Caco-2 (cell line): ENCODE measurements at regions not wholly inside any gene's neighbourhood (a gene's known extent, or its start where the extent isn't known, plus 50 kb on each side); places are given as distances from the start of the nearest gene placed in this dataset.

Source experiments
- BruUV-seq: library from RNA; stranded (reverse); fragments of 400-500 nt; replicated peaks from 2 replicates; lab custom pipeline; 2021; lab: Mats Ljungman, UMichigan
- CTCF ChIA-PET: fragments of 300-600 bp; sonication (Branson Sonifier 250); formaldehyde crosslinking; loops from one replicate; lab custom pipeline; 2022; ENCODE audit warnings: antibody characterized with exemption; lab: Charles Lee
- POLR2A ChIA-PET: fragments of 300-600 bp; sonication (Branson Sonifier 250); formaldehyde crosslinking; loops from one replicate; lab custom pipeline; 2022; ENCODE audit warnings: antibody characterized with exemption; lab: Charles Lee
- DNase-seq, 2 experiments: peaks; one replicate each; pipeline versions ENCODE4 v3.0.0 to v3.0.0-alpha.2; 2020 to 2022
- H3K27me3 ChIP-seq: replicated peaks from 2 replicates; pipeline ENCODE4 v1.6.0; 2011; ENCODE audit warnings: low read length; ENCODE audit not compliant: control insufficient read depth, insufficient read depth
- H3K36me3 ChIP-seq: 2 replicates; pipeline ENCODE4 v1.5.1; 2011; ENCODE audit warnings: low read length; ENCODE audit not compliant: control insufficient read depth, insufficient read depth
- H3K4me1 ChIP-seq: fragments of 250-450 bp; sonication (Bioruptor Pico); 2 replicates; pipeline ENCODE4 v1.5.1; 2020; ENCODE audit warnings: mild to moderate bottlenecking
- H3K4me3 ChIP-seq: 2 replicates; pipeline ENCODE4 v1.5.1; 2011; ENCODE audit warnings: low read depth, mild to moderate bottlenecking, control low read depth, low read length
- H3K9me3 ChIP-seq: fragments of 250-450 bp; sonication (Bioruptor Pico); 2 replicates; pipeline ENCODE4 v1.5.1; 2020; ENCODE audit warnings: mild to moderate bottlenecking, moderate library complexity
- H3K27ac Mint-ChIP-seq: one replicate; pipeline ENCODE4 v1.8.0; 2022; ENCODE audit warnings: mixed read lengths; ENCODE audit not compliant: unreplicated experiment
- H3K27me3 Mint-ChIP-seq: one replicate; pipeline ENCODE4 v1.8.0; 2022; ENCODE audit warnings: mixed read lengths; ENCODE audit not compliant: insufficient read depth, unreplicated experiment
- H3K36me3 Mint-ChIP-seq: one replicate; pipeline ENCODE4 v1.8.0; 2022; ENCODE audit warnings: mild to moderate bottlenecking, mixed read lengths; ENCODE audit not compliant: insufficient read depth, unreplicated experiment
- H3K4me1 Mint-ChIP-seq: one replicate; pipeline ENCODE4 v1.8.0; 2022; ENCODE audit warnings: low read depth, mixed read lengths; ENCODE audit not compliant: unreplicated experiment
- H3K4me3 Mint-ChIP-seq: one replicate; pipeline ENCODE4 v1.8.0; 2022; ENCODE audit warnings: mild to moderate bottlenecking, moderate library complexity, mixed read lengths; ENCODE audit not compliant: unreplicated experiment
- H3K9me3 Mint-ChIP-seq: one replicate; pipeline ENCODE4 v1.8.0; 2022; ENCODE audit warnings: mixed read lengths; ENCODE audit not compliant: unreplicated experiment
- CTCF ChIP-seq, 2 experiments: fragments of 200-600 bp in 1 of 2; IDR thresholded peaks; 1 replicate in 1 of 2; 2 replicates in 1 of 2; pipeline versions ENCODE4 v1.5.1 to v1.8.0; 2011 to 2022; ENCODE audit warnings: antibody characterized with exemption in 1 of 2, control low read depth in 1 of 2, inconsistent platforms in 1 of 2, low read depth in 1 of 2, low read length in 1 of 2, mild to moderate bottlenecking in 1 of 2, moderate library complexity in 1 of 2; ENCODE audit not compliant: insufficient read depth in 1 of 2, severe bottlenecking in 1 of 2, unreplicated experiment in 1 of 2
- intact Hi-C: fragments of 100-400 bp; cut with micrococcal nuclease; formaldehyde crosslinking; loops from one replicate; pipeline ENCODE4 v1.10.0; 2022; ENCODE audit not compliant: unreplicated experiment

GRCh38 chr2:60324536-60324935, 228.9 kb downstream of the BCL11A start:
- Histone ChIP-seq H3K27me3 (no peaks in the 10 kb centered on the region), H3K36me3 (no peaks in the 10 kb centered on the region; the same call in 1 of the 2 replicates), H3K9me3 (no peaks in the 10 kb centered on the region), H3K4me3 (no peak overlapping the region), H3K4me1 (no peaks in the 10 kb centered on the region)
- H3K27ac Mint-ChIP-seq = no peak overlapping the region
- peaks cover 3% of the 10 kb centered on the region for H3K27me3 Mint-ChIP-seq
- no peak for TF ChIP-seq CTCF (IDR thresholded peaks at IDR 0.05; ENCODE audit: insufficient read depth in 1 of 2, low read depth in 1 of 2, low read length in 1 of 2, severe bottlenecking in 1 of 2, unreplicated experiment in 1 of 2)
- no peaks in the 10 kb centered on the region for H3K36me3 Mint-ChIP-seq
- ChIA-PET POLR2A (no interaction called here), CTCF (no interaction called here)
- DNase-seq = no peak
- no peaks in the 10 kb centered on the region for H3K4me1 Mint-ChIP-seq
- no peak overlapping the region for H3K4me3 Mint-ChIP-seq
- BruUV-seq = no TSS peak
- peaks cover 17% of the 10 kb centered on the region for H3K9me3 Mint-ChIP-seq
- intact Hi-C loops = loop anchor here (5.0 kb wide), 1 partner anchor 228 kb away; the partner anchor contains the start of gene BCL11A

GRCh38 chr2:60321816-60322215, 231.6 kb downstream of the BCL11A start:
- no peaks in the 10 kb centered on the region for H3K9me3 ChIP-seq
- intact Hi-C loops = loop anchor here (5.0 kb wide), 1 partner anchor 230 kb away; the partner anchor contains the start of gene BCL11A
- peaks cover 17% of the 10 kb centered on the region for H3K9me3 Mint-ChIP-seq
- H3K4me1 ChIP-seq = no peaks in the 10 kb centered on the region
- no peak for TF ChIP-seq CTCF (IDR thresholded peaks at IDR 0.05; ENCODE audit: insufficient read depth in 1 of 2, low read depth in 1 of 2, low read length in 1 of 2, severe bottlenecking in 1 of 2, unreplicated experiment in 1 of 2)
- H3K36me3 Mint-ChIP-seq = no peaks in the 10 kb centered on the region
- no TSS peak for BruUV-seq
- no peak overlapping the region for H3K4me3 Mint-ChIP-seq
- peaks cover 3% of the 10 kb centered on the region for H3K27me3 Mint-ChIP-seq
- H3K27me3 ChIP-seq = no peaks in the 10 kb centered on the region
- no peaks in the 10 kb centered on the region; the same call in 1 of the 2 replicates for H3K36me3 ChIP-seq
- H3K27ac Mint-ChIP-seq = no peak overlapping the region
- ChIA-PET CTCF (no interaction called here), POLR2A (no interaction called here)
- H3K4me1 Mint-ChIP-seq = peaks cover 4% of the 10 kb centered on the region
- no peak for DNase-seq
- no peak overlapping the region for H3K4me3 ChIP-seq

- H3K36me3 ChIP-seq = no peaks in the 10 kb centered on the region; the same call in 1 of the 2 replicates
- H3K36me3 Mint-ChIP-seq = no peaks in the 10 kb centered on the region
- H3K27me3 Mint-ChIP-seq = peaks cover 3% of the 10 kb centered on the region
- POLR2A ChIA-PET = no interaction called here
- H3K4me3 Mint-ChIP-seq = no peak overlapping the region
- peaks cover 6% of the 10 kb centered on the region for H3K4me1 Mint-ChIP-seq
- intact Hi-C loops = loop anchor here (5.0 kb wide), 1 partner anchor 232 kb away; the partner anchor contains the start of gene BCL11A
- TF ChIP-seq CTCF (IDR thresholded peaks at IDR 0.05; ENCODE audit: insufficient read depth in 1 of 2, low read depth in 1 of 2, low read length in 1 of 2, severe bottlenecking in 1 of 2, unreplicated experiment in 1 of 2) = no peak
- H3K4me1 ChIP-seq = 0 out of 2 replicates have a peak, but pooled peaks cover 3% of the 10 kb centered on the region
- CTCF ChIA-PET = no interaction called here
- DNase-seq = no peak
- BruUV-seq = no TSS peak
- no peaks in the 10 kb centered on the region for H3K27me3 ChIP-seq
- H3K9me3 Mint-ChIP-seq = peaks cover 6% of the 10 kb centered on the region
- H3K4me3 ChIP-seq = no peak overlapping the region
- no peaks in the 10 kb centered on the region for H3K9me3 ChIP-seq
- no peak overlapping the region for H3K27ac Mint-ChIP-seq
Observed at GRCh38 chr2:60320724-60321123, 232.7 kb downstream of the BCL11A start.
